IPS-15b (cell line): ENCODE measurements at regions not wholly inside any gene's neighbourhood (a gene's known extent, or its start where the extent isn't known, plus 50 kb on each side); places are given as distances from the start of the nearest gene placed in this dataset.

ENCODE experiments used
- H3K27me3 ChIP-seq: one replicate; pipeline ENCODE4 v1.6.1; 2013; ENCODE audit warnings: low read length; ENCODE audit not compliant: control insufficient read depth, insufficient read depth
- H3K36me3 ChIP-seq: one replicate; pipeline ENCODE4 v1.6.1; 2013; ENCODE audit warnings: low read length; ENCODE audit not compliant: control insufficient read depth, insufficient read depth
- H3K4me1 ChIP-seq: one replicate; pipeline ENCODE4 v1.6.1; 2013; ENCODE audit warnings: mild to moderate bottlenecking, low read length; ENCODE audit not compliant: control insufficient read depth, insufficient read depth
- H3K4me3 ChIP-seq: one replicate; pipeline ENCODE4 v1.5.1; 2013; ENCODE audit warnings: low read depth, low read length
- H3K9ac ChIP-seq: one replicate; pipeline ENCODE4 v1.6.1; 2013; ENCODE audit warnings: low read depth, mild to moderate bottlenecking, low read length
- H3K9me3 ChIP-seq: one replicate; pipeline ENCODE4 v1.6.1; 2013; ENCODE audit warnings: mild to moderate bottlenecking, low read length; ENCODE audit not compliant: control insufficient read depth, insufficient read depth

DNA sequence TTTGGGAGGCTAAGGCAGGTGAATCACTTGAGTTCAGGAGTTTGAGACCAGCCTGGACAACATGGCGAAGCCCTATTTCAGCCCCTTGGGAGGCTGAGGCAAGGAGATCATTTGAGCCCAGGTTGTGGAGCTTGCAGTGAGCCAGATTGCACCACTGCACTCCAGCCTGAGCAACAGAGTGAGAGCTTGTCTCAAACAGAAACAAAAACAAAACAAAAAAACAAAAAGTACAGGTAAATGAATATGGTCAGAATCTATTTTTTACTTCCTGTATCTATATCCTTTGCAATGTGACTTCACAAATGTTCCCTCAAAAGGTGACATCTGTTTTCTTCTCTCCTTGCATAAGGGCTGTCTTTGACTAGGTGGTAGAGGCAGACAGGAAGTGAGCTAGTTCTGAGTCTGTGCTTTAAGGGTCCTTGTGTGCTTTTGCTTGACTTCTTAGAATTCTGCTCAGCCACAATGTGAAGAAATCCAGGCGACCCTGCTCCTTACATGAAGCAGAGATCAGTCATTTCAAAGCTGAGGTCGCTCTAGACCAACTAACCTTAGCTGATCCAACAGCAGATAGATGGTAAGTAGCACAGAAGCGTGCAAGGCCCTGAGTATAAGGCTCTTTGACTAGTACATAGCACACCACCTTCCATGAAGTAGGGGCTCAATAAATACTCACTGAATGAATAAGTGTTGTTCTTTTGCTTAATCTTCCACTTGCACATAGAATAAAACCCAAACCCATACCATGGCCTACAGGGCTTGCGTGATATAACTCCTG is 423.2 kb upstream of the PCDH15 start:
- Histone ChIP-seq H3K4me3 (no peak overlapping the region), H3K4me1 (no peaks in the 10 kb centered on the region), H3K36me3 (no peaks in the 10 kb centered on the region), H3K9ac (no peak overlapping the region), H3K9me3 (no peaks in the 10 kb centered on the region), H3K27me3 (no peaks in the 10 kb centered on the region)

- no peaks in the 10 kb centered on the region for H3K9me3 ChIP-seq
- no peaks in the 10 kb centered on the region for H3K27me3 ChIP-seq
- no peak overlapping the region for H3K4me3 ChIP-seq
- H3K9ac ChIP-seq = no peak overlapping the region
- H3K4me1 ChIP-seq = no peaks in the 10 kb centered on the region
- H3K36me3 ChIP-seq = no peaks in the 10 kb centered on the region
These were observed 422.3 kb upstream of the PCDH15 start for GRCh38 chr10:55223352-55223751.

DNA sequence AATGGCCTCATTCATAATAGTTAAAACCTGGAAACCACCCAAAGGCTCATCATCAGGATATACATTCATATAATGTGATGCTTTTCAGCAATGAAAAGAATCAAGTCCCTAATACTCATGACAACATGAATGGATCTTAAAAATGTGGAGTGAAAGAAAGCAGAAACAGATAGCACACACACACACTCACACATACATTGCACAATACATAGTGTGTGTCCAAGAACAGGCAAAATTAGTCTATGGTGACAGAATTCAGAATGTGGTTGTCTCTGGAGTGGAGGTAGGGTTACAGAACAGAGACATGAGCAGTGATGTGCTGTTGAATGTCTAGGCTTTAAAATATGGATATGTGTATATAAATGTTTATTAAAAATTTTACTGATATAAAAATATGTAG is 419.9 kb upstream of the PCDH15 start:
- H3K4me3 ChIP-seq = no peak overlapping the region
- no peaks in the 10 kb centered on the region for H3K9me3 ChIP-seq
- H3K36me3 ChIP-seq = no peaks in the 10 kb centered on the region
- no peak overlapping the region for H3K9ac ChIP-seq
- no peaks in the 10 kb centered on the region for H3K27me3 ChIP-seq
- no peaks in the 10 kb centered on the region for H3K4me1 ChIP-seq

- H3K4me3 ChIP-seq = no peak overlapping the region
- H3K9me3 ChIP-seq = no peaks in the 10 kb centered on the region
- no peaks in the 10 kb centered on the region for H3K4me1 ChIP-seq
- H3K27me3 ChIP-seq = no peaks in the 10 kb centered on the region
- H3K9ac ChIP-seq = no peak overlapping the region
- no peaks in the 10 kb centered on the region for H3K36me3 ChIP-seq
These were observed 414.7 kb upstream of the PCDH15 start for GRCh38 chr10:55215699-55216098.

DNA sequence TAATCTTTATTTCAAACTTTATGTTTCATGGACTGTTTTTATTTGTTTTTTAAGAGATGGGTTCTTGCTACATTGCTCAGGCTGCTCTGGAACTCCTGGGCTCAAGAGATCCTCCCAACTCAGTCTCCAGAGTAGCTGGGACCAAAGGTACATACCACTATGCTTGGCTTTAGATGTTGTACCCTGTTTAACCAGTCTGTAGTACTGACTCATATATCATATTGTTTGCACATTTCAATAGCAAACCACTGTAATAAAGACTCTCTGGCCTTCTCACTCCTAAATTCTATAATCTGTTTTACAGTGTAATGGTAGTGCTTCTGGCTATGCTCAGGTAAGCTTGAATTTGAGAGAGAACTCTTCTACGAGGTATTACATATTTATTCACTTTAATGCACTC is 413.6 kb upstream of the PCDH15 start:
- Histone ChIP-seq H3K4me3 (no peak overlapping the region), H3K36me3 (no peaks in the 10 kb centered on the region), H3K9ac (no peak overlapping the region), H3K9me3 (no peaks in the 10 kb centered on the region), H3K4me1 (no peaks in the 10 kb centered on the region), H3K27me3 (no peaks in the 10 kb centered on the region)

DNA sequence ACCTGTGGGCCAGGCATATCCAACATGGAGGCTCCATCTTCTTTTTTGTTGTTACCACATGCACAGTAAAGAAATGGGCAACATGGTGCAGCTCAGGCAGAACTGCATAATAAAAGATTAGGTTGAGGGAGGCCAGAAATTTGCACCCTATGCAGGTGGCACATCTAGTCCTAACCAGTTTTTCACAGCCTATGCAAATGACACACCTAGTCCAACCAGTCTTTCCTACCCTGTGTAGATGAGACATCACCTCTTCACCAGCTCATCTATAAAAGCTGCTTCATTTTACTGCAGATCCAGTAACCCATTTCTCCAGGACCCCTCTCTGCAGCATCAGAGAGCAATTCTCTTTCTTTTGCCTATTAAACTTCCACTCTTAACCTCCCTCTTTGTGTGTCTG is 411.0 kb upstream of the PCDH15 start:
- no peaks in the 10 kb centered on the region for H3K9me3 ChIP-seq
- no peak overlapping the region for H3K4me3 ChIP-seq
- H3K27me3 ChIP-seq = no peaks in the 10 kb centered on the region
- no peaks in the 10 kb centered on the region for H3K4me1 ChIP-seq
- H3K9ac ChIP-seq = no peak overlapping the region
- no peaks in the 10 kb centered on the region for H3K36me3 ChIP-seq

DNA sequence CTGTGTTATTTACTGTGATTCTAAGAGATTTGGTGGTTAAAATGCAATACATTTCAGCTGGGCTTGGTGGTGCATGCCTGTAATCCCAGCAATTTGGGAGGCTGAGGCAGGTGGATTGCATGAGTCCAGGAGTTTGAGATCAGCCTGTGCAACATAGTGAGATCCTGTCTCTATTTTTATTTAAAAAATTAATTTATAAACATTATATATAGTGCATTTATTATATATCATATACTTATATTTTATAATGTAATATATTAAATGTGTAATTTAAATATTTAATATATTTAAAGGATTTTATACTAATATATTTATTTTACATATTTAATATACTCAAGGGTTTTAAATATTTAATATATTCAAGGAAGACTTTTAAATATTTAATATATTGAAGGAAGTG is 402.8 kb upstream of the PCDH15 start:
- H3K9ac ChIP-seq = no peak overlapping the region
- H3K27me3 ChIP-seq = no peaks in the 10 kb centered on the region
- no peaks in the 10 kb centered on the region for H3K36me3 ChIP-seq
- no peaks in the 10 kb centered on the region for H3K4me1 ChIP-seq
- H3K4me3 ChIP-seq = no peak overlapping the region
- H3K9me3 ChIP-seq = no peaks in the 10 kb centered on the region

- Histone ChIP-seq H3K9me3 (no peaks in the 10 kb centered on the region), H3K4me1 (no peaks in the 10 kb centered on the region), H3K36me3 (no peaks in the 10 kb centered on the region), H3K4me3 (no peak overlapping the region), H3K27me3 (no peaks in the 10 kb centered on the region), H3K9ac (no peak overlapping the region)
These were observed 402.3 kb upstream of the PCDH15 start for GRCh38 chr10:55203319-55203718.

- no peaks in the 10 kb centered on the region for H3K4me1 ChIP-seq
- no peaks in the 10 kb centered on the region for H3K27me3 ChIP-seq
- H3K4me3 ChIP-seq = no peak overlapping the region
- no peaks in the 10 kb centered on the region for H3K9me3 ChIP-seq
- H3K9ac ChIP-seq = no peak overlapping the region
- H3K36me3 ChIP-seq = no peaks in the 10 kb centered on the region
These were observed 399.0 kb upstream of the PCDH15 start for GRCh38 chr10:55200020-55200419.

DNA sequence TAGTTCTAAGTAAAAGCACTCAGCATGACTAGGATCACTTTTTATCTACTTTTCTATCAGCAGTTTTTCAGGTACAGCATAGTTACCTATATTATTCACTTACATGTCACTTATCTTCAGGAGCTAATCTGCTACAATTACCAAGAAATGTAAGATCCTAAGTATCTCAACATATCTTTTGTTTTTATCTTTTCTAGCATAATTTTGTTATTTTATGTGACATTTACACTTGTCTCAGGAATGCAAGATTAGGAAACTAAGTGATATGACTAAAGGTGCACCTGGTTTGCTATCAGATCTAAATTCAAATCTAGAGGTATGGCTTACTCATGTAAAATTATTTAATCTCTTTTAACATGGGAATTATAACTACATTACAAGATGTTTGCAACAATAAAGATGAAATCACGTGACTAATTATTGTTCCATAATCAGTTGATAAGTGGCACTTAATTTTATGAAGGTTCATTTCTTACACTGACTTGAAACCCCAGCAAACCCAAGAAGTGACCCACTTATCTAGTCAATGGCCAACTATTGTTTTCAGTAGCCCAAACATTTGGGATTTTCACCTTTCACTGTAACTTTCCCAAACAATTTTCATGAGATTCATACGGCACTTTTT is 390.3 kb upstream of the PCDH15 start:
- no peaks in the 10 kb centered on the region for H3K4me1 ChIP-seq
- H3K27me3 ChIP-seq = no peaks in the 10 kb centered on the region
- no peak overlapping the region for H3K4me3 ChIP-seq
- H3K9me3 ChIP-seq = no peaks in the 10 kb centered on the region
- no peak overlapping the region for H3K9ac ChIP-seq
- H3K36me3 ChIP-seq = no peaks in the 10 kb centered on the region

DNA sequence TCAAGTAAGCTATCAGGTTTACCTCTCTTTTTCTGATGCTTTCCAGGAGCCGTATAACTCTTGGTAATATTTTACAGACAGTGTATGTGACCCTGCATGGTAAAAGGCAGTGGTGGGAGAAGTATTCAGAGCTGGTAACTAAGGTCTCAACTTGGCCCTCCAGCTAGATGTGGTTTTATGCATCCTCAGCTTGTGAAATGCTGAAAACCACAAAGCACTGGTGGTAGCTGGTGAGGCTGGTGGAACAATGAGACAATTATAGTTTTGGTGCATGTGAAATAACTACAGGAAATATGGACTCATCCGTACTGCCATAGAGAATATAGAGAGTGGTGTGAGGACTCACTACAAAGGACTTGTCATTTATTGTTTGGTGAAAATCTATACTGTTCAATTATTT is 383.0 kb upstream of the PCDH15 start:
- no peaks in the 10 kb centered on the region for H3K4me1 ChIP-seq

GRCh38 chr10:55180357-55180756 is 379.3 kb upstream of the PCDH15 start:
- no peak overlapping the region for H3K4me3 ChIP-seq
- H3K27me3 ChIP-seq = no peaks in the 10 kb centered on the region
- H3K9me3 ChIP-seq = no peaks in the 10 kb centered on the region
- no peaks in the 10 kb centered on the region for H3K4me1 ChIP-seq
- H3K9ac ChIP-seq = no peak overlapping the region
- H3K36me3 ChIP-seq = no peaks in the 10 kb centered on the region

More for the DNA sequence above, 383.0 kb upstream of the PCDH15 start:
- Histone ChIP-seq H3K4me3 (no peak overlapping the region), H3K9me3 (no peaks in the 10 kb centered on the region), H3K9ac (no peak overlapping the region), H3K36me3 (no peaks in the 10 kb centered on the region), H3K27me3 (no peaks in the 10 kb centered on the region)
